ENCODE measurements at regions not wholly inside any gene's neighbourhood (a gene's known extent, or its start where the extent isn't known, plus 50 kb on each side); places are given as distances from the start of the nearest gene placed in this dataset.

GRCh38 chr6:14337152-14337551 lies 219.6 kb downstream of the CD83 start:
- TF ChIP-seq CTCF (conservative IDR thresholded peaks at IDR 0.05) (no peak), EZH2 (IDR thresholded peaks at IDR 0.05; ENCODE audit: low read depth) (no peak)
- no peaks in the 10 kb centered on the region for H3K79me2 ChIP-seq (ENCODE audit: low read depth)
- no TSS peak for BruUV-seq (replicated peaks)
- H3F3A ChIP-seq (ENCODE audit: insufficient read depth, low read depth) = no peaks in the 10 kb centered on the region
- ChIA-PET CTCF (no interaction called here), POLR2A (ENCODE audit: unreplicated experiment) (interaction anchor here (0.7 kb wide), 1 partner anchor 370 kb away, joined by 8 read pairs; no protein-coding TSS in a partner anchor)
- H4K20me1 ChIP-seq (ENCODE audit: insufficient read depth) = no peaks in the 10 kb centered on the region
- H3K4me1 ChIP-seq (replicated peaks; ENCODE audit: insufficient read depth) = no peaks in the 10 kb centered on the region
- no peak overlapping the region for H3K4me2 ChIP-seq
- H3K9me2 ChIP-seq (ENCODE audit: insufficient read depth) = no peaks in the 10 kb centered on the region
- no peak for DNase-seq
- no peaks in the 10 kb centered on the region for H3K36me3 ChIP-seq (ENCODE audit: low read depth)
- no peak overlapping the region for H3K4me3 ChIP-seq
- H2AFZ ChIP-seq = no peak overlapping the region
- no peaks in the 10 kb centered on the region for H3K9me3 ChIP-seq (ENCODE audit: insufficient read depth, low read depth)
- no peak overlapping the region for H3K27ac ChIP-seq
- intact Hi-C loops (cut with micrococcal nuclease; ENCODE audit: unreplicated experiment) = no loop called here
- H3K27me3 ChIP-seq (ENCODE audit: insufficient read depth, low read depth) = no peaks in the 10 kb centered on the region

- Histone ChIP-seq H3K9me3 (ENCODE audit: insufficient read depth, low read depth) (no peaks in the 10 kb centered on the region), H3K4me1 (replicated peaks; ENCODE audit: insufficient read depth) (no peaks in the 10 kb centered on the region), H3F3A (ENCODE audit: insufficient read depth, low read depth) (no peaks in the 10 kb centered on the region), H3K9me2 (ENCODE audit: insufficient read depth) (no peaks in the 10 kb centered on the region), H3K4me3 (no peak overlapping the region), H3K79me2 (ENCODE audit: low read depth) (no peaks in the 10 kb centered on the region), H3K36me3 (ENCODE audit: low read depth) (no peaks in the 10 kb centered on the region), H2AFZ (no peak overlapping the region), H3K27me3 (ENCODE audit: insufficient read depth, low read depth) (no peaks in the 10 kb centered on the region), H4K20me1 (ENCODE audit: insufficient read depth) (no peaks in the 10 kb centered on the region), H3K4me2 (no peak overlapping the region), H3K27ac (no peak overlapping the region)
- POLR2A ChIA-PET (ENCODE audit: unreplicated experiment) = no interaction called here
- TF ChIP-seq EZH2 (IDR thresholded peaks at IDR 0.05; ENCODE audit: low read depth) = no peak
- DNase-seq = no peak
- intact Hi-C loops (cut with micrococcal nuclease; ENCODE audit: unreplicated experiment) = no loop called here
- CTCF ChIA-PET = no interaction called here
- BruUV-seq (replicated peaks) = no TSS peak
These were observed 221.6 kb downstream of the CD83 start for GRCh38 chr6:14339172-14339571.

- no peaks in the 10 kb centered on the region for H3K36me3 ChIP-seq (ENCODE audit: low read depth)
- H3K27ac ChIP-seq = no peak overlapping the region
- no peaks in the 10 kb centered on the region for H3K79me2 ChIP-seq (ENCODE audit: low read depth)
- no peaks in the 10 kb centered on the region for H3K9me2 ChIP-seq (ENCODE audit: insufficient read depth)
- H3K4me1 ChIP-seq (replicated peaks; ENCODE audit: insufficient read depth) = no peaks in the 10 kb centered on the region
- no peak for DNase-seq
- H3K27me3 ChIP-seq (ENCODE audit: insufficient read depth, low read depth) = no peaks in the 10 kb centered on the region
- no peaks in the 10 kb centered on the region for H4K20me1 ChIP-seq (ENCODE audit: insufficient read depth)
- TF ChIP-seq EZH2 (IDR thresholded peaks at IDR 0.05; ENCODE audit: low read depth) = no peak
- TF ChIP-seq CTCF (conservative IDR thresholded peaks at IDR 0.05) = no peak
- intact Hi-C loops (cut with micrococcal nuclease; ENCODE audit: unreplicated experiment) = no loop called here
- BruUV-seq (replicated peaks) = no TSS peak
- H3K9me3 ChIP-seq (ENCODE audit: insufficient read depth, low read depth) = no peaks in the 10 kb centered on the region
- ChIA-PET CTCF (no interaction called here), POLR2A (ENCODE audit: unreplicated experiment) (no interaction called here)
- no peak overlapping the region for H2AFZ ChIP-seq
- H3K4me2 ChIP-seq = no peak overlapping the region
- H3K4me3 ChIP-seq = no peak overlapping the region
- H3F3A ChIP-seq (ENCODE audit: insufficient read depth, low read depth) = no peaks in the 10 kb centered on the region
These were observed 222.4 kb downstream of the CD83 start for GRCh38 chr6:14339711-14340584.
